ENCODE measurements at regions not wholly inside any gene's neighbourhood (a gene's known extent, or its start where the extent isn't known, plus 50 kb on each side); places are given as distances from the start of the nearest gene placed in this dataset.

DNA sequence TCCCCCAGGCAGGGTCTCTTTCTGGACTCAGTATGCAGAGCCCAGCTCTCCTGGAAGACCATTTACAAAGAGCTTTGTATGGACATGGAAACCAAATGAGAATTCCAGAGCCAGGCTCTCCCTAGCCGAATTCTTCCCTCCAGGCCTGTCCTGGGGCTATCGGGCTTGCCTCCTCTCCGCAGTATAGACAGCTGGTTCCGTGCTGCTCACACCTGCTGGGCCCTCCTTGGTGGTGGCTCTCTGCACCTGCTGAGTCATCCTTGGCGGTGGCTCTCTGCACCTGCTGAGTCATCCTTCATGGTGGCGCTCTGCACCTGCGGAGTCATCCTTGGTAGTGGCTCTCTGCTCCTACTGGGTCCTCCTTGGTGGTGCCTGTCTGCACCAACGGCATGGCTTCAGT is 743.5 kb downstream of the BRD1 start:
- TF ChIP-seq EZH2phosphoT487 (conservative IDR thresholded peaks at IDR 0.05; ENCODE audit: low read length): no peak
- TF ChIP-seq, protein P1, sequence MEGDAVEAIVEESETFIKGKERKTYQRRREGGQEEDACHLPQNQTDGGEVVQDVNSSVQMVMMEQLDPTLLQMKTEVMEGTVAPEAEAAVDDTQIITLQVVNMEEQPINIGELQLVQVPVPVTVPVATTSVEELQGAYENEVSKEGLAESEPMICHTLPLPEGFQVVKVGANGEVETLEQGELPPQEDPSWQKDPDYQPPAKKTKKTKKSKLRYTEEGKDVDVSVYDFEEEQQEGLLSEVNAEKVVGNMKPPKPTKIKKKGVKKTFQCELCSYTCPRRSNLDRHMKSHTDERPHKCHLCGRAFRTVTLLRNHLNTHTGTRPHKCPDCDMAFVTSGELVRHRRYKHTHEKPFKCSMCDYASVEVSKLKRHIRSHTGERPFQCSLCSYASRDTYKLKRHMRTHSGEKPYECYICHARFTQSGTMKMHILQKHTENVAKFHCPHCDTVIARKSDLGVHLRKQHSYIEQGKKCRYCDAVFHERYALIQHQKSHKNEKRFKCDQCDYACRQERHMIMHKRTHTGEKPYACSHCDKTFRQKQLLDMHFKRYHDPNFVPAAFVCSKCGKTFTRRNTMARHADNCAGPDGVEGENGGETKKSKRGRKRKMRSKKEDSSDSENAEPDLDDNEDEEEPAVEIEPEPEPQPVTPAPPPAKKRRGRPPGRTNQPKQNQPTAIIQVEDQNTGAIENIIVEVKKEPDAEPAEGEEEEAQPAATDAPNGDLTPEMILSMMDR (IDR thresholded peaks at IDR 0.05; ENCODE audit: insufficient read depth, low read length, poor library complexity, severe bottlenecking): no peak
